GM21390 (cell line): ENCODE measurements at regions not wholly inside any gene's neighbourhood (a gene's known extent, or its start where the extent isn't known, plus 50 kb on each side); places are given as distances from the start of the nearest gene placed in this dataset.

ENCODE experiments used
- ATAC-seq: cut with Tn5 transposase; IDR thresholded peaks from one replicate; pipeline ENCODE4 v1.9.1; 2021; ENCODE audit not compliant: unreplicated experiment

DNA sequence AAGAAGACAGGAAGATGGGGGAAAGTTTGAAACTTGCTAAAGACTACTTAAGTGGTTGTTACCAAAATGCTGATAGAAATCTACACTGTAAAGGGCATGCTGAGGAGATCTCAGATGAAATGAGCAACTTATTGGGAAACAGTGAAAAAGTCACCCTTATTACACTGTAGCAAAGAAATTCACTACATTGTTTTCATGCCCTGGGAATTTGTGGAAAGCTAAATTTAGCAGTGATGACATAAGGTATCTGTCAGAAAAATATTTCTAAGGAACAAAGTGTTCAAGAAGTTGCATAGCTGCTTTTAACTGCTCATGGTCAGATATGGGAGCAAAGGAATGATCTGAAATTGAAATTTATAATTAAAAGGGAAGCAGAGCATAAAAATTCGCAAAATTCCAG is 702.4 kb upstream of the LRRC4C start:
- ATAC-seq: no peak

DNA sequence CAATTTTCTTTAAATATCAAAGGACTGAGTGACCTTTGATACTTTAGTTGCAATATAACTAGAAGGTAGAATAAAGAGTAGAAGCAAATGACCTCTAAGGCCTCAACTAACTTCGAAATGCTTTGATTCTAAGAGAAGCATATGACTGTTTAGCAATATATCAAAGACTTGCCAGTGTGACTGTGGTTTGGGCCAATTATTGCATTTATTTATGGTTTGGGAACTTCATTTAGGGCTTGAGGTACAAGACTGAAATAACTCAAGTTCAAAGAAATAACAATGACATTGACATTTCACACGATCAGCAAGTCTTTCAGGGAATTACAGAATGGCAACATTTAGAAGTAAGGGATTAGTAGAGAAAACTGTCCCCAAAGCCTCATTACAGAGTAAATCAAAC is 709.7 kb upstream of the LRRC4C start:
- no peak for ATAC-seq

DNA sequence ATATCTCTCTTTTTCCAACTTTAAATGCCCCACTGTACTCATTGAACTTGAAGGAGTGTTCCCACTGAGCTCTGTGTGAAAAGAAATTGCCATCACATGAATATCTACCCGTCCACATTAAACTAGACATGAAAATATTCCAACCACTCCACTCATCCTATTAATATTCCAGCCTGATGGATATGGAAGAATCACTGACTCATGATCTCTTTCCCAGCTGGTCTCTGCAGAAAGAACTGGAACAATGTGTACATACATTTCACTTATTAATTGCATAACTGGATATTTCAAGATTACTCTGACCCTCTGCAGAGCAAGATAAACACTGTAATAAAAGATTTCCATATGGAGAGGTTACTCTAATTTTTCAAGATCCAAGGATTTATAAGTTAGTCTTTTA is 711.1 kb upstream of the LRRC4C start:
- no peak for ATAC-seq

DNA sequence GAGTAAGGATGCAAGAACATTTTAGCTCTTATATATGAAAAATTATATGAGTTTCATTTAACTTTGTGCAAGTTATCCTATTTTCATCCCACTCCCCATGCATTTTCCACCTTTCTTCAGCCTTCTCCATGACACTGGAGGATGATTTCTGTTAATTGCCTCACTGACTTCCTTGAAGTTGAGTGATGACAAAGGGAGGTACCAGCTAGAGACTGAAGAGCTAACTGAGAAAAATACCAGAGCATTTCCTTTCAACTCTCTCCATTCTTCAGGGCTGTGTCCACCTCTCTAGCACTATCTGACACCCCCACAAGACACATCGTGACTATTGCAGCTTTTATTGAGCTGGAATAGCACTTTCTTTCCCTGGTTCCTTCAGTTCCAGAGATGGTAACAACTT is 711.6 kb upstream of the LRRC4C start:
- no peak for ATAC-seq

DNA sequence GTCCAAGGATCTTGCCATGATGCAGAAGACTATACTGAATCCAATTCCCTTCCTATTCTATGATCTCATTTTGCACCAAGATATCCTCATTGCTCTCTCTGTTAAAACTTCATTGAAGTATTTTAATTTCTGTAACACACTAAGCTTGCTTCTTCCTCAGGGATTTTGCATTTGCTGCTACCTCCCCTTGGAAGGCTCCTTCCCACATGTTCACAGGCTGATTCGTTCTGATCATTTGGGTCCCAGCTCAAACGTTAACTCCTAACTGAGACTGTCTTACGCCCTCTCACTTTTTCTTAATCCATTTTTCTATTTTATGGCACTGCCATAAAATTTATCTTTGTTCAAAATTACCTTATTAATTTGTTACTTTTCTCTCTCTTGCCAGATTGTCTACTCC is 713.0 kb upstream of the LRRC4C start:
- ATAC-seq: no peak

DNA sequence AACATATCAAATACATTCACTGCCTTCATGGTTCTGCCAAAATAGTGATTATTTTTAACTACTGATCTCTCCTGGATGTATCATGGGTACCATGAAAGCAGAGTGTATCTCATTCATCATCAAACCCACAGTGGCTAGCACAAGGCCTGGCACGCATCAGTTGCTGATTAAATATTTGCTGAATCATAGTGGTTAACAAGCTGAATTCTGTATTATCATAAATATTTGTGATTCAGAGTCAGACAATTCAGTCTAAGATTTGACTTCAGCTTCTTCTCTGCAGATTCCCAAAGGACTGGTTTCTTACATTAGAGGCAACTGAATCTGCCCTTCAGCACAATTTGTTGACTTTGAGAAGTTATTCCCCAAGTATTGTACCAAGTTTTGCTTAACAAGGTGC is 715.8 kb upstream of the LRRC4C start:
- no peak for ATAC-seq

DNA sequence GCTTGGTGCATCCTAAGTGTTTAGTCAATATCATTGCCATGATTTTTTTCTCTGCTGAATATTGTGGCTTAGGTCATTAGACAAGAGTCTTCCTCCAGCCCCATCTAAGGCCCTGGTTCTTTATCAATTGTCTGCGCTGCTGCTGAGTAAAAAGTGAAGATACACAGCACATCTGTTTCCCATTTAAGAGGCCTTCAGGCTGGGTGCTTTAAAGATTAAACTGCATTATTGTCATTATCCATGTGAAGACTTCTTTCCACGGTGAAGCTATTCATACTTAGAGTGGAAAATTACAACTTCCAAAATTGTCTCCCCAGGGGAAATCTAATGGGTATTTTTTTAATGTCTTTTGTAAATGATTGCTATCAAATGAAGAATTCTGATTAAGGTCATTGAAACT is 719.8 kb upstream of the LRRC4C start:
- no peak for ATAC-seq

DNA sequence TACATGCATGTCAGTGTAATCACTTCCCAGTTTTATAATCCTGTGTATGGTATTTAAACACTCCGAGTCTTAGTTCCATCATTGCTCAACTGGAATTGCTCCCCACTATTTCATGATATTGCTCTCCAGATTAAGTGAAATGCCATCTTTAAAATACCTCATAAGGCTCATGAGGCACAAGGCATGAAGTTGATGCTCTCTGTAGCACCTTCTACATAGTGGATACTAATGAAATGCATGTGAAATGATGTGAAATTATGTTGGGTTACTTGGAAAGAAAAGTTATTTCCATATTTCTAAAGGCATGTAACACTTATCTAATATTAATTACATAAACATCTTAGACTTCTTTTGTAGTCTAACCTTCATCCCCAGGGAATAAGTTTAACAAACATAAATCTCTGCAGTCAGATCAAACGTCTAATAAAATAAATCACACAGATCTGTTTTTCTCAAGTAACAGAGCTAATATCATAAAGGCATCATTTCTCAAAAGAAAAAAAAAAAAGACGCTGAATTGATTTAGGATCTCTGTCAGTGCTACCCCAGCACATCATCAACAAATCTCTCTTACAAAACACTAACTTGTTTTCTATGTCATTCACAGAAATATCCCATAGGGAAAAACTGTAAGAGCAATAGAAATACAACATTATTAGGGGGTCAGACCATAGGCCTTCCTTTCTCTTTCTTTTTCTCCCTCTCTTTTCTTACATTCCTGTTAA is 736.0 kb upstream of the LRRC4C start:
- ATAC-seq: no peak

DNA sequence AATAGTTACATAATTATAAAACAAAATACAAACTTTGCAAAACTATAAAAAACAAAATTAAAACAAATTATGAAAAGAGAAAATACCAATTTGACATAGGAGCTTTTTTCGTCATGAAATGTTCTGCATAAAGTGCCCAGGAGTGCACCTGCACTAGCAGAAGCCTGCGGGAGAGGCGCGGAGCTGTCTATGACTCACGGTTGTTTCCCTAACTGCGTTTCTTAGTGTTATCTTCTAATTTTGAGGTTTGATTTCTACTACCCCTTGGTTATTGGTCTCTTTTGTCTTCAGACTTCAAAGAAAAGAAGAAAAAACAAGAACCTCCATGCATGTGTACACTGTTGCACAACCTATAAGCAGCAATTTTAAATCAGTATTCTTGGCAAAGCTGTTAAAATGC is 740.9 kb upstream of the LRRC4C start:
- ATAC-seq: no peak

DNA sequence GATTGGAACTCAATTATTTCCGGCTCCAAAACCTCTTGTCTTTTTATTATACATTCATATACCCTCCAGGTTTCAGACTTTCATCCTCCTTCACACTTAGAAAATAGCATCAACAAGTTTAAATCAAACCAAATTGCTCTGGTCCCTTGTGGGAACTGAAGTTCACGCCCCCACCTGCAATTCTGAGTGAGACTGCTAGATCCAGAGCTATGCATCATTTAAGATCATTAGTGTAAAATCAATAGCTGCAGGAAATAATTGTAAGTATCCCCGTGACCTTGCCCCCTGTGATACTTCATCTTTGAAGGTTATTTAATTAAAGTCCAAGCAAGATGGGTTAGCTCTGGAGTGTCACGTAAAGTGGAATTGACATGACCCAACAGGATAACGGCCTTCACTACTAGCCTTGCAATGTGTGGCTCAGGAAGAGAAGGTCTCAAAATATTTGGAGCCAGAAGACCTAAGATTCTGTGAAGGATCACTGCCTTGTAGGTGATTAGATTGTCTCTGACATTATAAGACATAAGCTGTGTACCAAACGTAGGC is 742.2 kb upstream of the LRRC4C start:
- no peak for ATAC-seq

DNA sequence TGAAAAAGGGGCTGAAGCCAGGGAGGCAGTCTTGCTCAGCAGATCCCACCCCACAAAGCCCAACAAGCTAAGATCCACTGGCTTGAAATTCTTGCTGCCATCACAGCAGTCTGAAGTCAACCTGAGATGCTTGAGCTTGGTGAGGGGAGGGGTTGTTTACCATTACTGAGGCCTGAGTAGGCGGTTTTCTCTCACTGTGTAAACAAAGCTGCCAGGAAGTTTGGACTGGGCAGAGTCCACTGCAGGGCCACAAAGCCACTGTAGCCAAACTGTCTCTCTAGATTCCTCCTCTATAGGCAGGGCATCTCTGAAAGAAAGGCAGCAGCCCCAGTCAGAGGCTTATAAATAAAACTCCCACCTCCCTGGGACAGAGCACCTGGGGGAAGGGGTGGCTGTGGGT is 746.1 kb upstream of the LRRC4C start:
- no peak for ATAC-seq

DNA sequence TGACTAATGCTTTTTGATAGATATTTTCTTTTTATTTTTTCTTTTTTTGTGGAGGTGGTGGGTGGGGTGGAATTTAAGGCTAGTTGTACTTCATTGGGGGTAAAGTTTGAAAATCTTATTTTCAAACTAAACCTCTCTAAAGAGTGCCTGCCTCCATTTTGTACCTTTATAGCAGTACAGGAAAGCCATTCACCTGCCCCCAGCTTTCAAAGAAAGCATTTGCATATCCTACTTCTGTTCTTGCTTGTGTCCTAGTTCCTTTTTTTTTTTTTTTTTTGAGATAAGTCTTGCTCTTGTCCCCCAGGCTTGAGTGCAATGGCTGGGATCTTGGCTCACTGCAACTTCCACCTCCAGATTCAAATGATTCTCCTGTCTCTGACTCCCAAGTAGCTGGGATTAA is 766.2 kb upstream of the LRRC4C start:
- ATAC-seq: no peak

DNA sequence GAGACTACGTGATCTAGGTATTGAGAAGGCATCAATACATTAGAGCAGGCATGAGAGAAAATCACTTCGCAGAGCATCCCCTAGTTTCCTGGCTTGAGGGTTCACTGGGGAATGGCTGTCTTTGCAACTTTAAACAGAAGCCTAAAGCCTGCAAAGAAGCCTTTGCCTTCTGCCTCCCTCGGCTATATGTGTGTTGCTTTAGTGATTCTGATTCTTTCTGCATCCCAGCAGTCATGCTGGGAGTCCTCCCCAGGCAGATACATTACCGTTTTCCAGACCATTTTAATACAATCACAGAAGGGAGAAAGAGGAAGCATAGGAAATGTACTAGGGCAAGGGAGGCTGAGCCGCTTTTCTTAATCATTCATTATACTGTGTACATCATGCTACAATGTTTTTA is 773.2 kb upstream of the LRRC4C start:
- no peak for ATAC-seq

DNA sequence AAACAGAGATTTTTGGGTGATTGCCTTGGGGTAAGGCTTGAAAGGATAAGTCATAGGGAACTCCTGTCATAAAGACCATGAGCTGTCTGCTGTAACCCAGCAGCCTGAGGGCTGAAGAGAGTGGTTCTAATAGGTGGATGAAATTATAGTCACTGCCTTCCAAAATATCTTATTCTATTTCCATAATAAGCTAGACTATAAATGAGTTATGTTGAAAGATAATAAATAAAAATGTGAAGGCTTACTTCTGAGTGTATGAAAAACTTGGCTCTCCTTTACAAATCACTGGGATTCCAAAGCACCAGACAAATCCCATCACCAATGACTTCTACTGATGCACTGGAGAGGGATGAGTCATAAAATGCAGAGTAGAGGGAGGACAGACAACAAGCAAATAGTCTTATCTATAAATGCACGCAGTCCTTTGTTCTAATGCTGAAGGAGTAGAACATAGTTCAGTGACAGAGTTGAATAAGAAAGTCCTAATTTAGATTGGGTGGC is 775.0 kb upstream of the LRRC4C start:
- no peak for ATAC-seq

DNA sequence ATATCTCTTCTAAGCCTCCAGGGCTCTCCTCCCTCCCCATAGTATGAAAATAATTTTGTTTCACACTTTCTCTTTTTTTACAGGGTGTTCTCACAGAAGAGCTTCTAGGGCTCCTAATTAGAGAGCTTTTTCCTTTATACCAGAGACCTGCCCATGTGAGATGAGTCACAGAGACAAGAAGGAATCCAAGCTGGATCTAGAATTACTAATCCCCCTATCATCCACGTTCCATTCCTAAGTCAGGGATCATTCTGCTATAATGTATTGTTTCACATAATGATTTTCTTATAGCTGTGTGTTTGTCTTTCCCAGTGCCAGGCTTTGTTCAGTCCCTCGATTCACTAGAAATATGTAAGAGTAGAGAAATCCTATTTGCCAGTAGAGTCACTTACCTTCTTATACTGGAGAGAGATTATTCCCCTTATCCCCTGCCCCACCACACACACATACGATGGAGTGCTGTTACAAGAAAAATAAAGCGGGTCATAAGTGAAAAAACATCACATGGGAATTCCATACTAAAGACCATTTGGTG is 778.3 kb upstream of the LRRC4C start:
- ATAC-seq: no peak

DNA sequence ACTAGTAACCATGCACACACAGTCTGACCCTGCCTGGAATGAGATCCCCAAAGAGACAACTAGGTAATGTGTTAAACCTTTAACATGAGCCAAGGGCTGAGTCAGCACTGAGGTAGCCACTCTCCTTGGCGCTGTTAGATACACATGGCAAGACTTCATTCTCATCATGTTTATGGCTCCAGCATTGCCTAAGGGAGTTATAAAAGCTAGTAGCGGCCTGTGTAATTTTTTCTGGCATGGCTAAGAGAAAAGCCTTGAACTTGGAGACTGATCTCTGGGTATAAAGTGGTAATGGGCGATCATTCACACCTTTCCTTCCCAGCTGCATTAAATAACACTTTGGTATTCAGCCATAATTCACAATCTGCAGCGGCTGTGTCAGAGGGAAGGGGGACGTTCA is 779.7 kb upstream of the LRRC4C start:
- no peak for ATAC-seq

DNA sequence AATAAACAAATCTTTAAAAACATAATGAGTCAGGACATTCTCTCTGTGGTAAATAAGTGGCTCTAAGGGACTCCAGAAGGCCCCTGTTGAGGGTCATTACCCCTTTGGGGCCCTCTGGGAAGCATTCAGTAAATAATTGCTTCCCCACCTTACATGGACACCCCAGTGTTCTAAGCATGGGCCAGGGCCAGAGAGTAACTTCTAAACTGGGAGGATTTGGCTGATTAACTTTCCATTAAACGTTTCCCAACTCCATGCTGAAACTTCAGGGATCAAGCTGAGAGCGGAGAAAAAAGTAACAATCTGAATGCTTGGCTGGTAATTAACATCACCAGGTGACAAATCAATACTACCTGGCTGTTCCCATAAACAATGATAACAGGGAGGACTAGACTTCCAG is 783.9 kb upstream of the LRRC4C start:
- ATAC-seq: no peak

DNA sequence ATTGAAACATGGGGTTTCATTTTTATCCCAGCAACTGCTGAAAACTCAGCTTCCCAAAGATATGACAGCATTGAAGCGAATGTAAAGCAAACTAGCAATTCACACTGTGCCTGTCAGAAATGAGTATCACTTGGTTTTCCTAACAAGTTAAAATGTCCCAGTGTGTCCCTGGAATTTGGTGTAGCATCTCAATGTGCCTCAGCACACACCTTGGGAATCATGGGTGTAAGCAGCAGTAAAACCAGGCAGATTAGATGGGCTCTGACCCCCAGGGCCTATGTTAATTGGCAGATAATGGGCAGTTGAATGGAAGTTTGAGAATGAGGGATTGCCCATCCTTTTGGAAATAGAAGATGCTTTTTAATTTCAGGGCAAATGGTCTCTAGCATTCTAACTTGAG is 784.9 kb upstream of the LRRC4C start:
- no peak for ATAC-seq

DNA sequence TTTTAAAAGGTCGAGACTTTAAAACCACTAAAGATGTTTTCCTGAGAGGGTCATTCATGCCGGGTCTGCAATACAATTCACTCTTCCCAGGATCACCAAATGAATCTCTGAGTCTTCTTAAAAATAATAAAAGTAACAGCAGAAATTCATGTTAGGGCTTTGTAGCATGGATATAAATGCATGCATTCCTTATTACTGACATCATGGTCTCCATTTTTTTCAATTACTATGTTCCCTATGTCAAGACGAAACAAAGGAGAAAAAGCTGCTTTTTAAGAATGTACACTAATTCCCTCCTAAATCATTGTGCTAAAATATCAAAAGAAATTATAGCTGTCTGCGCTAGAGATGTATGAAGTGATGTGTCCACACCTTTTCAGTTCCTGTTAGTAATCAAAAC is 789.9 kb upstream of the LRRC4C start:
- ATAC-seq: no peak

DNA sequence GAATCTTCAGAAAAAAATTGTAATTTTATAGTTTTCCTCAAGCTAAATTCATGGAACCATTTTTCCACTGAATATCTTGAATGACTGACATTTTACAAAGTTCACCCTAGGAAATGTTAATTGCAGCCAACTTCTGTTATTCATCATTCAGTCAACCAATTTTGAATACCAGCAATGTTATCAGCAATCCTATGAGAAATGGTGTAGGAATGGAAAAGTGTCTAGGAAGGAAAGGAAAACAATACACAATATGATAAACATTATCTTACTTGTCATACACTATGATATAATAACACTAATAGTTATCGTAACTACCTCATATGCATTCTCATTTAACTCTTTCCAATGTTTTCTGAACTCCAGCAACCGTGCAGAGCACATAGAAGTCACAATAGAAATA is 790.5 kb upstream of the LRRC4C start:
- no peak for ATAC-seq

DNA sequence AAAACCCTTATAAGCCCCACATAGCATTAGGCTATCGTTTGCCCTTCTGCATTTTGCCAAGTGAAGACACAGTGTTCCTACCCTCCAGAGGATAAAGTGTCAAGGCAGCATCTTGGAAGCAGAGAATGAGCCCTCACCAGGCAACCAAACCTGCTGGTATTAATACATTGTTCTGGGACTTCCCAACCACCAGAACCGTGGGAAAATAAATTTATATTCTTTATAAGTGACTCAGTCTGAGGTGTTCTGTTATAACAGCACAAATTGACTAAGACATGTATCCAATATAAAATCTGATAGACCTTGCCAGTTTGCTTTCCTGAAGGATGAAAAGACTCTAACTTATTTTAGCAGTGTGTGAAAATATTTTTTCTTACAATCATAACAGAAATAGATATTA is 792.5 kb upstream of the LRRC4C start:
- ATAC-seq: no peak

DNA sequence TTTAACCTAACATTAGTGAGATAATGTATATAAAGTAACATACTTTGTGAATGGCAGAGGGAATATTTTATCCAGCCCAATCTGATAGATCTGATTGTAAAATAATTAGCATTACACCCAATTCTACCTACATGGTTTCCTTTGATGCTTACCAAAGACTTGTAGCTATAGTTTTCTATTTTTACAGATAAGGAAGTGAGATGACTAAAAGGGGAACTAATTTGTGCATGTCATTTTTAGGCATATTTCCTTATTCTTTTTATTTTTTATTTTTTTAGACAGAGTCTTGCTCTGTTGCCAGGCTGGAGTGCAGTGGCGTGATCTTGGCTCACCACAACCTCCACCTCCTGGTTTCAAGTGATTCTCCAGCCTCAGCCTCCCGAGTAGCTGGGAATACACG is 793.7 kb upstream of the LRRC4C start:
- ATAC-seq: no peak

DNA sequence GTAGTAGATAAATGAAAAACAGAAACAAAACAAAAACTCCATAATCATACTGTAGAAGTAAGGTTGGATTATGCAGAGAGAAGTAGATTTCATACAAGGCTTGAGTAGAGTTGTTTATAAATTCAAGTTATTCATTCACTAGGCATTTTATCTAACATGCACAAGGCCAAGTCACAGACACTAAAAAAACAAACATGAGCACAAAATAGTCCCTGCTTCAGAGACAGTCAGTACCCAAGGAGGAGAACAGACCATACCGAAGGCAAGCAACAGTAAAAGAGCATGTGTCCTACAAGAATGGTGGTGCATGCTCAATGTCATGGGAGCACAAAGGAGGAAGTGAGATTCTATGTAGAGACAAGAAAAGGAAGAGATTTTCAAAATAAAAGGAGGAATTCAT is 796.5 kb upstream of the LRRC4C start:
- ATAC-seq: no peak
